ENCODE measurements at regions not wholly inside any gene's neighbourhood (a gene's known extent, or its start where the extent isn't known, plus 50 kb on each side); places are given as distances from the start of the nearest gene placed in this dataset.

- no peak for TF ChIP-seq CTCF (IDR thresholded peaks at IDR 0.05; ENCODE audit: low read depth, low read length, poor library complexity, severe bottlenecking)
- TF ChIP-seq EZH2phosphoT487 (IDR thresholded peaks at IDR 0.05; ENCODE audit: borderline replicate concordance, low read length), result no peak
Measured at GRCh38 chr6:51384736-51385135, 566.1 kb downstream of the TFAP2B start.
